Adrenal gland (tissue), 5 donors: ENCODE measurements at regions not wholly inside any gene's neighbourhood (a gene's known extent, or its start where the extent isn't known, plus 50 kb on each side); places are given as distances from the start of the nearest gene placed in this dataset.

Source experiments
- POLR2A ChIP-seq, 2 donors: fragments of 450-650 bp; IDR thresholded peaks; one replicate each; pipeline ENCODE4 v1.6.1; 2017; ENCODE audit warnings: antibody characterized with exemption in 2 of 2, mild to moderate bottlenecking in 2 of 2, moderate library complexity in 1 of 2
- TF ChIP-seq, protein P1 (sequence below), 6 experiments: fragments of 450-650 bp in 4 of 6; fragments of 200-600 bp in 2 of 6; sonication (generic) in 1 of 6; IDR thresholded peaks; 1 replicate in 5 of 6; 2 replicates in 1 of 6; pipeline versions ENCODE4 v1.5.1 to v1.8.0; 2016 to 2021; ENCODE audit warnings: antibody characterized with exemption in 6 of 6, mild to moderate bottlenecking in 2 of 6, moderate library complexity in 1 of 6
- donor health status: DM: no; HTN: no; CAD: no.

DNA sequence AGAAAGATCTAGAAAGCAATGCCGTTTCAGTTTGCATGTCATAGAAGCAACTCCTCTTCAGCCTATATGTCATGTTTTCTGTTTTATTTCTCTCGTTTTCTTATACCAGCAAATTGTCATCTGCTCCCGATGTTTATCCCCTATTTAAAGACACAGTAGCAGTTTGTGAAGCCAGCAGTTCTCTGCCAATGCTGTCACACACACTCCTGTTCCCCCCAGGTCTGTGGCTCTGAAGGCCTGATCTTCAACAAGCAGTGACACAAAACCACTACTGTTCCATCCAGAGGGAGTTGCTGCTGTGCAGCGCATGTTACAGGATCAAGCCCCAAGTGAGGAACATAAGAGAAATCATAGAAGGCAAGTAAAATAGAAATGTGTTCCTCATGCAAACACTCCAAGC is 364.1 kb upstream of the SLC30A5 start:
- TF ChIP-seq, protein P1, sequence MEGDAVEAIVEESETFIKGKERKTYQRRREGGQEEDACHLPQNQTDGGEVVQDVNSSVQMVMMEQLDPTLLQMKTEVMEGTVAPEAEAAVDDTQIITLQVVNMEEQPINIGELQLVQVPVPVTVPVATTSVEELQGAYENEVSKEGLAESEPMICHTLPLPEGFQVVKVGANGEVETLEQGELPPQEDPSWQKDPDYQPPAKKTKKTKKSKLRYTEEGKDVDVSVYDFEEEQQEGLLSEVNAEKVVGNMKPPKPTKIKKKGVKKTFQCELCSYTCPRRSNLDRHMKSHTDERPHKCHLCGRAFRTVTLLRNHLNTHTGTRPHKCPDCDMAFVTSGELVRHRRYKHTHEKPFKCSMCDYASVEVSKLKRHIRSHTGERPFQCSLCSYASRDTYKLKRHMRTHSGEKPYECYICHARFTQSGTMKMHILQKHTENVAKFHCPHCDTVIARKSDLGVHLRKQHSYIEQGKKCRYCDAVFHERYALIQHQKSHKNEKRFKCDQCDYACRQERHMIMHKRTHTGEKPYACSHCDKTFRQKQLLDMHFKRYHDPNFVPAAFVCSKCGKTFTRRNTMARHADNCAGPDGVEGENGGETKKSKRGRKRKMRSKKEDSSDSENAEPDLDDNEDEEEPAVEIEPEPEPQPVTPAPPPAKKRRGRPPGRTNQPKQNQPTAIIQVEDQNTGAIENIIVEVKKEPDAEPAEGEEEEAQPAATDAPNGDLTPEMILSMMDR (IDR thresholded peaks at IDR 0.05) = no peak
- no peak for TF ChIP-seq POLR2A (IDR thresholded peaks at IDR 0.05)
